GM10266 (cell line): ENCODE measurements at regions not wholly inside any gene's neighbourhood (a gene's known extent, or its start where the extent isn't known, plus 50 kb on each side); places are given as distances from the start of the nearest gene placed in this dataset.

Experiments used
- DNase-seq: peaks from one replicate; pipeline ENCODE4 v3.0.0; 2012; ENCODE audit errors: extremely low spot score
- TF ChIP-seq, protein P1 (sequence below): IDR thresholded peaks from 2 replicates; pipeline ENCODE4 v1.5.1; 2012; ENCODE audit warnings: mild to moderate bottlenecking, low read depth; ENCODE audit not compliant: control insufficient read depth, insufficient read depth; ENCODE audit errors: missing control alignments

DNA sequence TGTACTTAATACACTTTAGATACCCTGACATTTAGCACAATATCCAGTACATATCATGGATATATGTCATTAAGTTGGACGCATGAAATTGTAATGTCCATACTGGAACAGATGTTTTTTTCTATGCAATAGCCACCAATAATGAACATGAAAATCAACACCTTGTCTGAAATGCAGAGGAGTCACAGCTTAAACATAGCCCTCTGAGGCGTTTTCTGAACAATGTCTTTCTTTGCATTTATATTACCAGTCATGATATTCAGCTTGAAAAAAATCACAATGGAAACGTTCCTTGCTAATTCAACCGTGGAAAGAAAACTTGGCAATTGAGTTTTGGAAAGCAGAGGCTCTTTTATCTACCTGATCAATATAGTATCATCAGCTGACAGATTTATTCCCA is 86.7 kb upstream of the COL11A1 start:
- DNase-seq: no peak
- TF ChIP-seq, protein P1, sequence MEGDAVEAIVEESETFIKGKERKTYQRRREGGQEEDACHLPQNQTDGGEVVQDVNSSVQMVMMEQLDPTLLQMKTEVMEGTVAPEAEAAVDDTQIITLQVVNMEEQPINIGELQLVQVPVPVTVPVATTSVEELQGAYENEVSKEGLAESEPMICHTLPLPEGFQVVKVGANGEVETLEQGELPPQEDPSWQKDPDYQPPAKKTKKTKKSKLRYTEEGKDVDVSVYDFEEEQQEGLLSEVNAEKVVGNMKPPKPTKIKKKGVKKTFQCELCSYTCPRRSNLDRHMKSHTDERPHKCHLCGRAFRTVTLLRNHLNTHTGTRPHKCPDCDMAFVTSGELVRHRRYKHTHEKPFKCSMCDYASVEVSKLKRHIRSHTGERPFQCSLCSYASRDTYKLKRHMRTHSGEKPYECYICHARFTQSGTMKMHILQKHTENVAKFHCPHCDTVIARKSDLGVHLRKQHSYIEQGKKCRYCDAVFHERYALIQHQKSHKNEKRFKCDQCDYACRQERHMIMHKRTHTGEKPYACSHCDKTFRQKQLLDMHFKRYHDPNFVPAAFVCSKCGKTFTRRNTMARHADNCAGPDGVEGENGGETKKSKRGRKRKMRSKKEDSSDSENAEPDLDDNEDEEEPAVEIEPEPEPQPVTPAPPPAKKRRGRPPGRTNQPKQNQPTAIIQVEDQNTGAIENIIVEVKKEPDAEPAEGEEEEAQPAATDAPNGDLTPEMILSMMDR: no peak

DNA sequence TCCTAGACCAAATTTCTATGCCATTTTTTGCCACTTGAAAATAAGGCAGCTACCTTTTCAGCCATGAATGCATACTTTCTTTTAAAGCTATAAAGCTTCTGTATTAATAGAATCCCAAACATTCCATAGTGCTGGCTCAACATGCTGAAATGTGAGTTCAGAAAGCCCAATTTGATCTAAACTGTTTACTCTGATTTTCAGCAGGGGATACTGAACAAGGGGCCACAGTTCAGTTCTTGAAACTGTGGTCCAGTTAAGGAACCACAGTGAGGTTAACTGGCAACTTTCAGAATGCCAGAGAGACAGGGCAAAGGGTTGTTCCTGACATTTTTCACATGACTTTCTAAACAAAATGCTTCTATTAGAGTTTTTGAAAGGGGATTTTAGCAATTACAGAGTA is 85.7 kb upstream of the COL11A1 start:
- no peak for DNase-seq
- TF ChIP-seq, protein P1: no peak

DNA sequence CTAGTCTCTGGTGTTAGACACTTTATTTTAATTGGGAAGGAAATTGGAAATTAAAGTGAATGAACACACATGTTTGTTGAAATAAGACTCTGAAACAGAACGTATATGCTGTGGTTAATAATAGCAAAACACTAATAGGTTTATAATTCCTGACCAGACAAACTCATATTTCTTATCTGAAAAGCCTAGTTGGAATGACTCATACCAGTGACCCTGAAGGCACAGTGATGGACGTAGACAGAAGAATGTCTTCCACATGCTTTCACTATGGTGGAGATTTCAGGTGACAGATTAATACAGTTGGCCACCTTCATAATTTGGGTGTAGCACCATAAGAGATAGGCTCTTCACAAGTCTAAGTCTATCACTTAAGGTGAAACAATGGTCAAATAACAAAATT is 83.0 kb upstream of the COL11A1 start:
- DNase-seq: no peak
- TF ChIP-seq, protein P1: no peak

DNA sequence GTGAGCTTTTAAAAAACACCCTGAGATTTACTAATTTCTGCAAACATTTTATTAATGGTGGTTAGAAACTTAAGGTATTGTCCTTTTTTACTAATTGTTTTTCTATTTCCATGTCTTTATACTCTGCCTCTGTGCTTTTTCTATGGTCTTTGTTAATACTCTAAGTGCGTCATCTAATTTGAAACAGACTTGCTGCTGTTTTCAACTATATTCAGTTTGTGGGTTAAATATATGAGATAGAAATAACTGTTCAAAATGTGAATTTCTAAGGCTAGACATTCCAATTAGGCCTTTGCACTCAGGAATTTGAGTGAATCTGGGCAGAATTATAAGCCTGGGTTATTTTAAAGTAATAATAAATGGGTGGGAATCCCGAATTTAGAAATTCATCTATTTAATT is 82.4 kb upstream of the COL11A1 start:
- no peak for DNase-seq

DNA sequence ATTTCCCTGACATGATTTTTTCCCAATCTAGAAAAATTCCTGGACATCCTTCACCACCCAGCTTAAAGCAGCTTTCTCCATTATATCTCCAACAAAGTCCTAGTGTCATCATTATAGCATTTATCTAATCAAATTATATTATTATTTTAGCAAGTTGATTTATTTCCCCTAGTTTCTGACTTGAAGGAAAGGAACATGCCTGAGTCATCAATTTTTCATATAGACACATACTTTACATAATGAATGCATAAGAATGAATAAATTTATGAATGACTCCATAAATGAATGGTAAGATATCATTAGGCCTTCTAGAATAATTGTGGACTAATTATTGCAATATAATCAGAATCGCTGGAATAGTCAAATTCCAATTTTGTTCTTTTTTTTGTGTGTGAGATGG is 79.4 kb upstream of the COL11A1 start:
- no peak for DNase-seq
- TF ChIP-seq, protein P1: no peak

More for the DNA sequence above, 82.4 kb upstream of the COL11A1 start:
- TF ChIP-seq, protein P1: no peak

DNA sequence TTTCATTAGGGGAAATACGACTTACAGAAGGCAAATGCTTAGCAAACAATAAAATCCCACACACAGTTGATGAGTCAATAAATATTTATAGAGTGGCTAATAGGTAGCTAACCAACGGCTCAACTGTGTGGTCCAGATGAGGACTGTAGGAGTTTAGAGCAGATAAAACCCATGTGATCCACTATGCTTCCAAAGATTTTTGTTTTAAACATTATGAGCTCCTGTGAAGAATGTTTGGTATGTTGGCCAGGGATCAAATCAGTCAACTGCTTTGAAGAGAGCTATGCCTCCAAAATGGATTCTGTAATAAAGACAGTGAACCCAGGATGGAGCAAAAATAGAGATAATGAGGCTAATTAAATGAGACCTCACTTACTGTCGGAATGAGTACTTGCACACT is 72.3 kb upstream of the COL11A1 start:
- no peak for DNase-seq
- TF ChIP-seq, protein P1: no peak

DNA sequence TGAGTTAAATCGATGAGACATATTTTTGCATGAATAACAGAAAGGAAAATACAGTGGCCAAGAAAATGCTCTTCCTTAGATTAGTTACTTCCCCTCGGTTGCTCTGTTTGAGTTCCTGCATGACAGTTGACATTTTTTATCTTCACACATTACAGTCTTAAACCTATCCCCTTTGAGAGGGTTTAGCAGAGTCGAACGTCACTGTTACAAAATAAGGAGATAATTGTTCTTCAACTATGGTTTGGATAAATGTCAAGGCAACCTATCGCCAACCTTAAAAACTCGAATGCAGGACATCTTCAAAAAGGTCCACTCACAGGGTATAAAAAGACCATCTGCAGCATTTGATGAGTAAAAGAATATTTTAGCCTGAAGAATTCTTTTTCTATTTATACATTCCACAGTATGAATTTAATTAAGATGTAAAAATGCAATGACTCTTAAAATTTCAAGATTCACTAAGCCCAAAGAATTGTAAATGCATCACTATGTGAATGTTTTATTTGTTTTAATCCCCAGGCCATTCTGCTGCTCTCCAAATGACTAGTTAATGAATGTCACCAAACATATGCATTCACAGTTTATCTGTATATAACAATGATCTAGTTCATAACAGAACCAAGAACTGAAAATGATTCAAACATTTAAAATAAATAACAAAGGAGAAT is 68.9 kb upstream of the COL11A1 start:
- TF ChIP-seq, protein P1: no peak
- no peak for DNase-seq
